DMS153 (cell line): ENCODE measurements at regions not wholly inside any gene's neighbourhood (a gene's known extent, or its start where the extent isn't known, plus 50 kb on each side); places are given as distances from the start of the nearest gene placed in this dataset.
"Not testable (repeated sequence)": the region's sequence is repeated elsewhere in the genome, so short reads cannot be mapped to it uniquely, and the experiment has no call there.

Experiments
- DNase-seq: peaks from one replicate; lab custom pipeline; 2025; lab: John Stamatoyannopoulos, UW

DNA sequence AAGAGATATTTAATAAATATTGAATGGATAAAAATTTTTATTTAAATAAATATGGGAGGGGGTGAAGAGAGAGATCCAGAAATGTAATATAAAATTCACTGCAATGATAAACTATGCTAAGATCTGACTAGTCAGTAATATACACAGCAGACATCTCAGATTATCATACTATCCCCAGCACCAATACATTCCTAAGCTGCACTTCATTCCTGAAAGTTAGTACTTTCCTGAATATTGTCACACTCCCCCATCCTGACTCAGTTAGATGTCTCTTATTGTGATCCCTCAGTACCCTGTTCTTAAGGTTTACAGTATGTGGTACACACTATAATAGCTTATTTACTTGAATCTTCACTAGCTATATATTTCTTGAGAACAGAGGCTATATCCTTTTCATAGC lies 88.3 kb upstream of the KCNQ5 start:
- DNase-seq, result no peak

- no peak for DNase-seq
Measured at GRCh38 chr6:72534236-72534635, 87.6 kb upstream of the KCNQ5 start.

- no peak for DNase-seq
Measured at GRCh38 chr6:72535124-72535523, 86.7 kb upstream of the KCNQ5 start.

GRCh38 chr6:72547020-72547419 lies 74.8 kb upstream of the KCNQ5 start:
- no peak for DNase-seq

- DNase-seq, result no peak
Measured at GRCh38 chr6:72551470-72551869, 70.4 kb upstream of the KCNQ5 start.

GRCh38 chr6:72552938-72553337 lies 68.9 kb upstream of the KCNQ5 start:
- peak; percentile 91 for DNase-seq

DNA sequence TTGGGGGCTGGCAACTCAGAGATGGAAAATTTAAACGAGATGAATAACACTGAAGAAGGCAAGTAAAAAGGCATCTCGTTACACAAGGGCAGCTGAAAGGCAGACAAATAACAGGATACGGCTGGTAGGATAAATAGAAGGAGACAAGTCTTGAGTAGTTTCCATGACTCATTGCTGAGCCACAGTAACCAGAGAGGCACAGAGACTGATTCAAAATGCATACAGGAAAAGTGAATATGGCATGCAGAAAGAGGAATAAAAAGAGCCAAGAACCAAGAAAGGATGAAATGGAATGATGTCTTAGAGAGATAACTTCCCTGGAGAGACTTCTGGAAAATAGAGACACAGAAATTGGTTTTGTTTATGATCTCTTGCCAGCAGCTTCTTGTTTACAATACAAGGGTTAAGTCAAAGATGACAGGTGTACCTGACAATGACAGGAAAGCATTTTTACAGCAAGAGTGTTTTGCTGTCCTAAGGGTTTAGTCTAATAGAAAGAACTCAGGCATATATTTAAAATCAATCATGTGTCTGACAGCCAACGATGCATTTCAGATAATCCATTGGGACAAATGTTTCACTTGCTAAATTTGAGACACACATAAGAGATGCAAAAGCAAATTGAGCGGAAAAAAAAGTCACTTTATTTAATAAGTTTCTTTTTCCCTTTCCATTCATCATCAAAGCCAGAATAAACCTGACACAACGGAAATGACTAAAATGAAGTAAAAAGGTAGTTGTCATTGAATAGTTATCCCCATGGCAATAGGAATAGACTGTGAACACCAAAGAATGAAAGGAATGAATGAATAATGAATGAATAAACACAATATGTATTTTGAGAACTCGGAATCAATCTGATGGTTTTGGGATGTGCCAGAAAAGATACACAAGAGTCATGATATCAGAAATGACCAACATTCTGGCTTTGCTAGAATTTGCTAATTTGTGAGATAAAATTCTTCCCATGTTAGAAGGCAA lies 68.0 kb upstream of the KCNQ5 start:
- peak; percentile 97 for DNase-seq

DNA sequence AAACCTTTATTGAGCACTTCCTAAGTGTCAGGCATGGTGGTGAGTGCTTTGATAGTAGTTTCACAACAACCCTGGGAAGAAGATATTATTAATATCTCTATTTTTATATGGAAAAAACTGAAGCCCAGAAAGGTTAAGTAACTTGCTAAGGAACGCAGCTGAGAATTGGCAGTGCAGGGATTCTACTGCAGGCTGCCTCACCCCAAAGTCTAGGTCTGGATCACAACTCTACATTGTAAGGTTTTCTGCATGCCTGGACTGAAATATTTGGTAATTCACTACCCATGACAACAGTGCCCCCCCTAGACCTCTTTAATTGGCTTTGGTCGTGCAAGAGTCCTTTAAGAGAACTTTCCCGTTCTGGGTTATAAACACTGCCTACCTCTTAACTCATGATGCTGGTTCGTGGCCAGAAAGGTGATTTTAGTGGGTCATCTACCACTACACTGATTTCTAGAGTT lies 67.1 kb upstream of the KCNQ5 start:
- DNase-seq, result peak; percentile 54

DNA sequence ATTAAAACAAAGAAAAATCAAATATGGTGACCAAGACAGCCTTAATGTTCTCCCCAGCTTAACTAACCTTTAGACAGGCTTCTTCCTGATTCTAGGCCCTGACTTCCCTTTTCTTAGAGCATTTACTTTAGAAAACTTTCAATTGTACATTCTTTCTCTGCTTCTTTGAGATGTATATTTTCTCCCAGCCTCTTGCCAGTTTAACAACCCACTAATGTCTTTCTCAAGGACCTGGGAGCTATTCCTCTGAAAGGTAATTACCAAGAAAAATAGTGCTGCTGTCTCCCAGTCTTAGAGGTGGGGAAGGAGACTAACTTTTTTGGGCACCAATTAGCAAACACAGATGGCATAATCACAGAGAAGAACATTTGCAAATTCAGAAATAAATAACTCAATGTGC lies 62.8 kb upstream of the KCNQ5 start:
- DNase-seq, result no peak

GRCh38 chr6:72559555-72559954 lies 62.3 kb upstream of the KCNQ5 start:
- DNase-seq, result no peak

GRCh38 chr6:72560721-72561593 lies 60.9 kb upstream of the KCNQ5 start:
- no peak for DNase-seq

DNA sequence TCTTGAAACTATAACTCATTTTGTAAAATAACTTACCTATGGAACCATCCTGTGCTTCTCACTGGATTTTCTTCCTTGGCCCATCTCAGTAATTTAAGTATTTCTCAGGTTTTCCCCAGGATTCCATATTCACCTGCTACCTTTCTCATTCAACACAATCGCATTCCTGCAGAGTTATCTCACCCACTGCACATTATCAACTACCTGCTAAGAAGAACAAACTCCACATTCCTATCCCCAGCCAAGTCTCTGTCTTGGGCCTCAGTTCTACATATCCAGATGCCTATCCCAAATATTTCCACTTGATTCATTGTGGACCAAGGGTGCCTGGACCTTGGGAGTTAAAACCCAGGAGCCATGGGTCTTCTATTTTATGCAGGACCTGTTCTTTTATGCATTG lies 60.2 kb upstream of the KCNQ5 start:
- no peak for DNase-seq

DNA sequence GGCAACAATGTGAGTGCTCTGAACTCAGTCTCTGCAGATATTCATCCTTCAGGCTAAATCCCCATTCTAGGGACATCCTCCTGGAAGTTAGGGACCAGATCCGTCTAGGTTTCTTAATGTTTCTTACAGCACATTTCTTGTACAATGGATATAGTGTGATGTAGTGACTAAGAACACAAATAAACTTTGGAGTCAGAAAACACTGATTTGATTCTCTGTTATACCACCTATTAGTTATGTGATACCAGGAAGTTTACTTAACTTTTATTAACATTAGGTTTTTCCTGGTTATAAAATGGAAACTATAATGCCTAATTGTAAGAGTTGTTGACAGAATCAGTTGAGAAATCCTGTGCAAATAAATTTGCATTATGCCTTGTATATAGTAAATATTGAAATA lies 57.6 kb upstream of the KCNQ5 start:
- DNase-seq, result peak; percentile 70

GRCh38 chr6:72571993-72572392 lies 49.9 kb upstream of the KCNQ5 start:
- DNase-seq, result not testable (repeated sequence)
